ENCODE measurements at regions not wholly inside any gene's neighbourhood (a gene's known extent, or its start where the extent isn't known, plus 50 kb on each side); places are given as distances from the start of the nearest gene placed in this dataset.
A peak's percentile ranks its signal among the peaks of the same experiment; 100 is the strongest.

GRCh38 chr6:77131426-77131825, 331.9 kb downstream of the HTR1B start:
- Histone ChIP-seq H2AFZ (ENCODE audit: control insufficient read depth, low read length) (no peak overlapping the region), H3K9me1 (ENCODE audit: control insufficient read depth, extremely low read depth, insufficient read depth, low read length) (no peaks in the 10 kb centered on the region), H3K9ac (ENCODE audit: control insufficient read depth, extremely low read depth, insufficient read depth, low read length) (no peak overlapping the region), H3K9me3 (ENCODE audit: control insufficient read depth, low read depth, low read length) (no peaks in the 10 kb centered on the region), H3K27me3 (ENCODE audit: control insufficient read depth, extremely low read depth, insufficient read depth, low read length) (no peaks in the 10 kb centered on the region), H3K4me1 (ENCODE audit: control insufficient read depth, extremely low read depth, insufficient read depth, low read length) (peaks cover 11% of the 10 kb centered on the region), H3K4me3 (ENCODE audit: control insufficient read depth in 2 of 3, extremely low read depth in 1 of 3, insufficient read depth in 2 of 3, low read depth in 1 of 3, low read length in 3 of 3) (no peak overlapping the region), H3K27ac (ENCODE audit: control insufficient read depth, insufficient read depth, low read length) (no peak overlapping the region), H3K79me2 (ENCODE audit: control insufficient read depth, insufficient read depth, low read length) (no peaks in the 10 kb centered on the region), H3K4me2 (ENCODE audit: control insufficient read depth, extremely low read depth, insufficient read depth, low read depth, low read length) (no peak overlapping the region), H4K20me1 (ENCODE audit: control insufficient read depth, extremely low read depth, insufficient read depth, low read length) (no peaks in the 10 kb centered on the region), H3K36me3 (ENCODE audit: control insufficient read depth in 2 of 2, extremely low read depth in 1 of 2, insufficient read depth in 2 of 2, low read length in 2 of 2) (no peaks in the 10 kb centered on the region)
- dilution Hi-C loops (cut with MboI; ENCODE audit: extremely low pct_ligation_motif_present, low sequenced_read_pairs) = no loop called here
- DNase-seq (ENCODE audit: low read depth, low spot score) (no peak), FAIRE-seq (no peak)
- TF ChIP-seq EZH2 (IDR thresholded peaks at IDR 0.05; ENCODE audit: low read length) = no peak

- H3K4me2 ChIP-seq (ENCODE audit: control insufficient read depth, extremely low read depth, insufficient read depth, low read depth, low read length) = peak overlapping the region; percentile 29
- FAIRE-seq (peak; percentile 17), DNase-seq (ENCODE audit: low read depth, low spot score) (peak; percentile 23)
- TF ChIP-seq EZH2 (IDR thresholded peaks at IDR 0.05; ENCODE audit: low read length) = no peak
- peak in 2 of 3 experiments; percentile 38 to 60 for TF ChIP-seq CTCF (optimal IDR thresholded peaks at IDR 0.05 in 1 of 3, IDR thresholded peaks at IDR 0.05 in 1 of 3, conservative IDR thresholded peaks at IDR 0.05 in 1 of 3; ENCODE audit: extremely low read depth in 1 of 3, insufficient read depth in 2 of 3, low read length in 3 of 3)
- no peaks in the 10 kb centered on the region for H4K20me1 ChIP-seq (ENCODE audit: control insufficient read depth, extremely low read depth, insufficient read depth, low read length)
- H3K27ac ChIP-seq (ENCODE audit: control insufficient read depth, insufficient read depth, low read length) = no peak overlapping the region
- dilution Hi-C loops (cut with MboI; ENCODE audit: extremely low pct_ligation_motif_present, low sequenced_read_pairs) = no loop called here
- no peaks in the 10 kb centered on the region for H3K36me3 ChIP-seq (ENCODE audit: control insufficient read depth in 2 of 2, extremely low read depth in 1 of 2, insufficient read depth in 2 of 2, low read length in 2 of 2)
- peak overlapping the region; percentile 46 for H2AFZ ChIP-seq (ENCODE audit: control insufficient read depth, low read length)
- no peaks in the 10 kb centered on the region for H3K9me1 ChIP-seq (ENCODE audit: control insufficient read depth, extremely low read depth, insufficient read depth, low read length)
- peaks cover 16% of the 10 kb centered on the region for H3K4me1 ChIP-seq (ENCODE audit: control insufficient read depth, extremely low read depth, insufficient read depth, low read length)
- H3K27me3 ChIP-seq (ENCODE audit: control insufficient read depth, extremely low read depth, insufficient read depth, low read length) = no peaks in the 10 kb centered on the region
- H3K79me2 ChIP-seq (ENCODE audit: control insufficient read depth, insufficient read depth, low read length) = no peaks in the 10 kb centered on the region
- H3K9me3 ChIP-seq (ENCODE audit: control insufficient read depth, low read depth, low read length) = no peaks in the 10 kb centered on the region
- no peak overlapping the region for H3K9ac ChIP-seq (ENCODE audit: control insufficient read depth, extremely low read depth, insufficient read depth, low read length)
- no peak overlapping the region for H3K4me3 ChIP-seq (ENCODE audit: control insufficient read depth in 2 of 3, extremely low read depth in 1 of 3, insufficient read depth in 2 of 3, low read depth in 1 of 3, low read length in 3 of 3)
Measured at GRCh38 chr6:77124604-77125003, 338.7 kb downstream of the HTR1B start.

- dilution Hi-C loops (cut with MboI; ENCODE audit: extremely low pct_ligation_motif_present, low sequenced_read_pairs) = no loop called here
- DNase-seq (ENCODE audit: low read depth, low spot score) (no peak), FAIRE-seq (no peak)
- no peaks in the 10 kb centered on the region for H3K79me2 ChIP-seq (ENCODE audit: control insufficient read depth, insufficient read depth, low read length)
- H2AFZ ChIP-seq (ENCODE audit: control insufficient read depth, low read length) = no peak overlapping the region
- H3K27ac ChIP-seq (ENCODE audit: control insufficient read depth, insufficient read depth, low read length) = no peak overlapping the region
- no peak overlapping the region for H3K4me2 ChIP-seq (ENCODE audit: control insufficient read depth, extremely low read depth, insufficient read depth, low read depth, low read length)
- no peak overlapping the region for H3K9ac ChIP-seq (ENCODE audit: control insufficient read depth, extremely low read depth, insufficient read depth, low read length)
- TF ChIP-seq EZH2 (IDR thresholded peaks at IDR 0.05; ENCODE audit: low read length) = no peak
- TF ChIP-seq CTCF (optimal IDR thresholded peaks at IDR 0.05 in 1 of 3, IDR thresholded peaks at IDR 0.05 in 1 of 3, conservative IDR thresholded peaks at IDR 0.05 in 1 of 3; ENCODE audit: extremely low read depth in 1 of 3, insufficient read depth in 2 of 3, low read length in 3 of 3) = no peak
- H3K4me1 ChIP-seq (ENCODE audit: control insufficient read depth, extremely low read depth, insufficient read depth, low read length) = peaks cover 16% of the 10 kb centered on the region
- no peaks in the 10 kb centered on the region for H3K36me3 ChIP-seq (ENCODE audit: control insufficient read depth in 2 of 2, extremely low read depth in 1 of 2, insufficient read depth in 2 of 2, low read length in 2 of 2)
- no peaks in the 10 kb centered on the region for H3K27me3 ChIP-seq (ENCODE audit: control insufficient read depth, extremely low read depth, insufficient read depth, low read length)
- H4K20me1 ChIP-seq (ENCODE audit: control insufficient read depth, extremely low read depth, insufficient read depth, low read length) = no peaks in the 10 kb centered on the region
- no peaks in the 10 kb centered on the region for H3K9me3 ChIP-seq (ENCODE audit: control insufficient read depth, low read depth, low read length)
- no peaks in the 10 kb centered on the region for H3K9me1 ChIP-seq (ENCODE audit: control insufficient read depth, extremely low read depth, insufficient read depth, low read length)
- no peak overlapping the region for H3K4me3 ChIP-seq (ENCODE audit: control insufficient read depth in 2 of 3, extremely low read depth in 1 of 3, insufficient read depth in 2 of 3, low read depth in 1 of 3, low read length in 3 of 3)
Measured at GRCh38 chr6:77123527-77123926, 339.8 kb downstream of the HTR1B start.

Measured in keratinocyte (primary cell).